HG02884 (cell line): ENCODE measurements at regions not wholly inside any gene's neighbourhood (a gene's known extent, or its start where the extent isn't known, plus 50 kb on each side); places are given as distances from the start of the nearest gene placed in this dataset.

Source experiments
- ATAC-seq: cut with Tn5 transposase; IDR thresholded peaks from one replicate; pipeline ENCODE4 v1.9.1; 2021; ENCODE audit warnings: mild to moderate bottlenecking, moderate library complexity; ENCODE audit not compliant: unreplicated experiment

GRCh38 chr6:16978686-16979085, 123.2 kb upstream of the STMND1 start:
- no peak for ATAC-seq

DNA sequence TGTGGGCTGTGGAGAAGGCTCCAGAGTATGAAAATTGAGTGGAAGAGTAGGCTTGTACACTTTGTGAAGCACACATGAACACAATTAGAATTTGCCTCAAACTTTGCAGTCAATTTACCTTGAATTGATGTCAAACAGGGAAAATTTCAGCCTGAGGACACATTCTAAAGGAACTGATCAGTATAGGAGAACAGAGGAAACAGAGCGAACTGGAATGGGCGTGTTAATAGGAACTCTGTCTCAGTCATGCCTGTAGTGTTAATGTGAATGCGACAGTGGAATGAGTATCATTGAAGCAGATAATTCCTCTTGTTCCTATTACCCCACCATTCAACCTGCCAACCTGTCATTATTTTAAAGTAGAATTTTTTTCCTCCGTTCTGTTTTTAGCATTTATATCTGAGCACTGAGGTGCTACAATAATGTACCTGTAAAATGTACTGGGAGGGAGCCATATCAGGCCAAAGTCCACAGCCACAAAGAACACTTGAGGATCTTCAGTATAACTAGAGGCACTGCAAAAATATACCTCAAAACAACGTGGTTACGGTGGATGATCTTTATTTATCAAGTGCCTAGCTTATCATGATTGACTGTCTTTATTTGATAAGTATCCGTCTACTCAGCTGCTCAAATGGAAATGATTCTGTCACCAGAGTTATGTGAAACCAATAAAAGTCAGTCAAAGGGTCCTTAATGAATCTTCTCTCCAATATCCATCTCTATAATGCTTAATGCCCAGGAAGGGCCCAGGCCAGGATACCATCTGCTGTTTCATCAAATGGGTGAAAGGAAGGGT, 125.3 kb upstream of the STMND1 start:
- ATAC-seq = no peak

DNA sequence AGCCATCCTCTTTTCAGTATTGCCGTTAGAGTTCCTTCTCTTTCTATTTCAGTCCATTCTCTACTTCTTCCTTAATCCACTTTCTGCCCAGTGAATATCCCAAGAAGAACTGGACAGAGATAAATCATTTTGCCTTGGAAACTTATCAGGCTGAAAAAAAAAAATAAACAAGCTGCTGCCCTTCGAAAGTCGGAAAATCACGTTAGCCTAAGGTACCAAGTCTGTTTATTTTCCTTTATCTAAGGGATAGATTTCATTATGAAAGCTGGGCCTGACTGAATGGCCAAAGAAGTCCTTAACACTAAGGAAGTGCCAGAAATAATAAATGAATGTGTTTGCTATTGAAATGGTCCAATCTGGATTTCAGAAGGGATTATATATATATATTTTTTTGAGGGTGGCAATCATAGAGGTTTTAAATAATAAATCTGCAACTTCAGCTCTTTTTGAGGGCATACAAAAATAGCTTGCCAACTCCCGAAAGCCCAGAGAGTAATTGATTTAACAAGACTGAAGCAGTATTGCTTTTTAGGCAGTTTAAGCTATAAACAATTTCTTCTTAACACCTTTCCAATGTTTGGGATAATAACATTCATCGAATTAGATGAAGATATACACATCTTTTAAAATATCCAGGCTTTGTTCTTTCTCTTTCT, 127.0 kb upstream of the STMND1 start:
- ATAC-seq = no peak

- ATAC-seq = no peak
Observed at GRCh38 chr6:16974387-16974673, 127.5 kb upstream of the STMND1 start.

DNA sequence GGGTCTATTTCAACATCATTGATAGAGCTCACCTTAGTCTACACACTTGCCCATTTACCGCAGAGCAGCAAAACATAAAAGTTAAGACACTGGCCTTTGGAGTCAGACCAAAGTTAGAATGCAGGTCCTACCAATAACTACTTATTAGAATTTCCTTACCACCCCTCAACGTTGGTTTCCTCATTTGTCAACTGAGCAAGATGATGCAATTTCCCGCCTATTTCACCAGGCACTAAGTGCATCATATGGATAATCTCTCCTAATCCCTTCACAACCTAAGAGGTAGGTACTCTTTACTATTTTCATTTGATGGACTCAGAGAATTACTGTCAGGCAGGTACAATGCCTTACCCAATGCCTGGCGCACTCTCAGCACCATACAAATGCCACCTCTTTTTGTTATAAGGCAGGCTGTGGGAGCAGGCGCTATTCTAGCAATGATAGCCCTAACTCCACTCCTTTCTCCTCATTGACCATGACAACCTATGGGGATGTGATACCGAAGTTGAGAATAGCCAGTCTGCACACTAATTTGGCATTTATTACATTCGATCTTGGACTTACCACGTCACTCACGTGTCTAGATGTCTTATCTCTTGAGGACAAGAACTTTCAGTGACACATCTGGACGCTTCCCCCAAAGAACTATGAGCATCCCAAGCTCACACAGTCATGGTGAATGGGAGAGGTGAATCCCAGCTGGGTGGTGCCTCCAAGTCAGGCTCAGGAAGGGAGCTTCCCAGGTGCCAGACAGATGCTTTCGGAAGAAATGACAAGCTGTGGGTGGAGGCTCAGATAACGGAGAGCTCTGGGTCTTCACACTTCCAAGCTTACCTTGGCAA, 128.1 kb upstream of the STMND1 start:
- no peak for ATAC-seq

GRCh38 chr6:16973051-16973450, 128.8 kb upstream of the STMND1 start:
- no peak for ATAC-seq

DNA sequence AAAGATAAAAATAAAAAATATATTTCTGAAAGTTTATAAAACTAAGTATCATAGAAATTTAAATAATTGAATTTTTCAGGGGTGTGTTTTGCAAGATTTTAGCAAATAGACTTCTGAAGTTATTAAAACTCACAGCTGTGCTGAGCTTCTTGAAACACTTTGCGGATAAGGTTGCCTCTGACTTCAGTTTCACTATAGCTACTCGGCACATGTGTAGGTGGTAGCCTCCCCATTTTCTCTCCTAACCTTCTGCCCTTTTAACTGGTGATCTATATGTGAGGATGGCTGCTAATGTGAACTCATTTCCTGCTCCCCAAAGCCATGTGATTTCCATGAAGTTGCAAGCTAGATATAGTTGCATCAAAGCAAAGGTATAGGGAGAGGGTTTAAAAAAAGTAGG, 129.3 kb upstream of the STMND1 start:
- no peak for ATAC-seq

- no peak for ATAC-seq
Observed at GRCh38 chr6:16969699-16970655, 131.9 kb upstream of the STMND1 start.

- ATAC-seq = no peak
Observed at GRCh38 chr6:16968101-16968500, 133.7 kb upstream of the STMND1 start.

- no peak for ATAC-seq
Observed at GRCh38 chr6:16967470-16967817, 134.4 kb upstream of the STMND1 start.

- no peak for ATAC-seq
Observed at GRCh38 chr6:16966791-16967469, 134.9 kb upstream of the STMND1 start.

DNA sequence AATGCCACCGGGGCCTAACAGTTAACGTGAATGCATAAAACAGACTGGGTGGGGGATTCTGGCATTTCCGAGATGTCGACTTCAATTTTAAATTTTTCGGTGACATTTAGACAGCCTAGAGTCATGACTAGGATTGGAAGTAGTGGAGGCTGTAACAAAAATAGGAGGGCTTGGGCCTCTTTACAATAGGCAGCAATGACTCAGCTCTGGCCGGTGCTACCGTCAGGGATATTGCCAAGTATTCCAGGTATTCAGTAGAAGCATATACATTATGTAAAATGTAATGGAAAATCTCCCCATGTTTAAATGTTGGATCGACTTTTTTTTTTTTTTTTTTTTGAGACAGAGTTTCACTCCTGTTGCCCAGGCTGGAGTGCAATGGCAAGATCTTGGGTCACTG, 136.2 kb upstream of the STMND1 start:
- no peak for ATAC-seq

- peak; percentile 87 for ATAC-seq
Observed at GRCh38 chr6:16964553-16965499, 137.0 kb upstream of the STMND1 start.

DNA sequence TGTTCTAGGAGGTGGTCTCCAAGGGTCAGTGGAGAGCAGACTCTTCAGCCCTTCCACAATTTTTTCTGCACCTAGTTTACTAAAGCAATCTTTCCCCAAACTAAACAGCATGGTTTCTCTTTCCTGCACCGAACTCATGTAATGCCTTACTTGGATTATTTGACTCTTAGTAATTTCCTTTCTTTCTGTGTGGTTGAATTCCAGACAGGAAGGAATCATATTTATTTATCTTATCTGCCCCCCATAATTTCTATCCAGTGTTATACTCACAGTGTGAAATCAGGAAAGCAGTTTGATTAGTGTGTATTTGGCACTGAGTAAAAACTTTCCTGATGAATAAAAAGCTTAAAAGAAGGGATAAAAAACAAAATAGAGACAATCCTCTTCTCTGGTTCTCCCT, 140.3 kb upstream of the STMND1 start:
- no peak for ATAC-seq

GRCh38 chr6:16959789-16960188, 142.1 kb upstream of the STMND1 start:
- ATAC-seq = no peak

GRCh38 chr6:16956361-16956760, 145.5 kb upstream of the STMND1 start:
- ATAC-seq = no peak

GRCh38 chr6:16955899-16956298, 146.0 kb upstream of the STMND1 start:
- ATAC-seq = no peak

- no peak for ATAC-seq
Observed at GRCh38 chr6:16953905-16954304, 147.9 kb upstream of the STMND1 start.

- no peak for ATAC-seq
Observed at GRCh38 chr6:16953446-16953845, 148.4 kb upstream of the STMND1 start.
